ENCODE measurements at regions not wholly inside any gene's neighbourhood (a gene's known extent, or its start where the extent isn't known, plus 50 kb on each side); places are given as distances from the start of the nearest gene placed in this dataset.
"Not testable (repeated sequence)": the region's sequence is repeated elsewhere in the genome, so short reads cannot be mapped to it uniquely, and the experiment has no call there.

- no peak for DNase-seq (ENCODE audit: low spot score)
These were observed 577.9 kb downstream of the IPMK start for GRCh38 chr10:57689596-57690297.

DNA sequence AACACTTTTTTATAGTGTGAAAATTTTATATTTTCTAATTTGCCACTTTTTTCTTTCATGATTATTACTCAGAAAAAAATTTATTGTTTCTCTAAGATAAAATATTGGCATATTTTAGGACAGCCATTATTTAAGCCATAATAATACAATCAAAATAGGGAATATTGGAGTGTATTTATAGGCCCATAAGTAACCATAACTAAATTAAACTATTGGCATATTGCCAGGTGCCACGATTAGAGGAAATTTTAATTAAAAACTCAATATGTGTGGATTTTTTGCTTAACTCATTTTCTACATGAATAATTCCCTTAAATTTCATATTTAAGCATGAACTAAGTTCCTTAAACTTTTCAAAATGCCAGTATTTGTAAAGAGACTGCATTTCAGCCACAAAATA lies 587.8 kb downstream of the IPMK start:
- no peak for DNase-seq (ENCODE audit: low spot score)

GRCh38 chr10:57675125-57675524 lies 592.6 kb downstream of the IPMK start:
- no peak for DNase-seq (ENCODE audit: low spot score)

DNA sequence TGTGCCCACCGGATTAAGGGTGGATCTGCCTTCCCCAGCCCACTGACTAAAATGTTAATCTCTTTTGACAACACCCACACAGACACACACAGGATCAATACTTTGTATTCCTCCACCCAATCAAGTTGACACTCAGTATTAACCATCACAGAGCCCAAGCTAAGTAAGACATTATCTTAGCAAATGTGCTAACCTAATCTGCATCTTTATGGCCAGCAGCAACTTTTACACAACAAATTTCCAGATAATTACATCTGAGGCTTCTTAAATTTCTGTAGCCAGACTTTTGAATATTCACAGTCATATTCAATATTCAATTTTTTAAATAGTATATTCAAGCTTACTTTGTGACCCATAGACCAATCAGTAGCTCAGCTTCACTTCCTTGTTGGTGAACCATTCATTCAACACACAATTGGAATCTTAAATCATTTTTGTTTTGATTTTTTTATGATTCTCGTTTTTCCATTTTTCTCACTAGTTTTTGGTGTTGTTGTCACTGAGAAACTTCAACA lies 594.2 kb downstream of the IPMK start:
- DNase-seq (ENCODE audit: low spot score) = no peak

DNA sequence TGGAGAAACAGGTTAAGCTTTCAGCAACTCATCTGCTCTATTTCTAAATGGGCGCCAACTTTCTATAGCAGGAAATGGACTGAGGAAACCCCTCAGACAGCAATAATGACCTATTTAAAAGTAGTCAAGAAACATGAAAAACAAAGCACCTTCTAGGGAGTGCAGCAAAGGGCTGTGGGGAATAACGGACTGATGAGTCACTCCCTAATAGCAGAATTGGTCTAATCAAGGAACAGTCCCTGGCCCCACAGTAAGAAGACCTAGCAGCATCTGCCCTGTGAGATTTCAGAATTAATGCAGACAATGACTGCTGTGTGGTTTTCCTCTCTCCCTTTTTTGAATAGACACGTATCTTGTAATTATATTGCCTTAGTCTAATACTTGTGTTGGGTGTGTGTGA lies 602.9 kb downstream of the IPMK start:
- DNase-seq (ENCODE audit: low spot score) = no peak

- no peak for DNase-seq (ENCODE audit: low spot score)
These were observed 604.3 kb downstream of the IPMK start for GRCh38 chr10:57663401-57663800.

- DNase-seq (ENCODE audit: low spot score) = no peak
These were observed 606.5 kb downstream of the IPMK start for GRCh38 chr10:57661206-57661605.

DNA sequence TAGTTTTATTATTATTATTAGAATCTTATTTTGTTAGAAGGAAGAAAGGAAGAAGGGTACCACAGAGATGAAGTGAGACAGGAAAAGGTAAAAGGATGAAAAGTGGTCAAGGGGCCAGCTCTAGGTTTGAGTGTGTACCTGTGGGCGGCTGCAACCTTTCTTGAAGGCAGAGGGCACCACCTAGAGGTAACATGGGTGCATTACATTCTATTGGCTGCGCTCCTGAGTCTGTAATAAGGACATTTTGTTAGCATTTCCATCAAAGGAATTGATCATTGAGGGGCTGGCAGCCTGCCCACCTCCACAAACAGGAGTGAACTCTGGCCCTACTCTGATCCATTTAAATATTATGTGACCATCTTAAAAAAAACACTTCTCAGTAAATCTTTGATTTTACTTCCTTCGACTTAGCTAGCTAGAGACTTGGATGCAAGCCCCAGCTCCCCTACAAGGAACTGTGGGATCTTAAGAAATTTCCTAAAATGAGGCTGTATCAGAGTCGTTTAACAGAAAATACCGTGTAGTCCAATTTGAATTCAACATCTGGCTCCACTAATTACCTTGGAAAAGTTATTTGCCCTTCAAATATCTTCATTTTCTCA lies 610.4 kb downstream of the IPMK start:
- DNase-seq (ENCODE audit: low spot score) = peak; percentile 61

- no peak for DNase-seq (ENCODE audit: low spot score)
These were observed 612.8 kb downstream of the IPMK start for GRCh38 chr10:57654856-57655255.

GRCh38 chr10:57645108-57645507 lies 622.6 kb downstream of the IPMK start:
- not testable (repeated sequence) for DNase-seq (ENCODE audit: low spot score)

GRCh38 chr10:57638411-57638810 lies 629.3 kb downstream of the IPMK start:
- DNase-seq (ENCODE audit: low spot score) = no peak

DNA sequence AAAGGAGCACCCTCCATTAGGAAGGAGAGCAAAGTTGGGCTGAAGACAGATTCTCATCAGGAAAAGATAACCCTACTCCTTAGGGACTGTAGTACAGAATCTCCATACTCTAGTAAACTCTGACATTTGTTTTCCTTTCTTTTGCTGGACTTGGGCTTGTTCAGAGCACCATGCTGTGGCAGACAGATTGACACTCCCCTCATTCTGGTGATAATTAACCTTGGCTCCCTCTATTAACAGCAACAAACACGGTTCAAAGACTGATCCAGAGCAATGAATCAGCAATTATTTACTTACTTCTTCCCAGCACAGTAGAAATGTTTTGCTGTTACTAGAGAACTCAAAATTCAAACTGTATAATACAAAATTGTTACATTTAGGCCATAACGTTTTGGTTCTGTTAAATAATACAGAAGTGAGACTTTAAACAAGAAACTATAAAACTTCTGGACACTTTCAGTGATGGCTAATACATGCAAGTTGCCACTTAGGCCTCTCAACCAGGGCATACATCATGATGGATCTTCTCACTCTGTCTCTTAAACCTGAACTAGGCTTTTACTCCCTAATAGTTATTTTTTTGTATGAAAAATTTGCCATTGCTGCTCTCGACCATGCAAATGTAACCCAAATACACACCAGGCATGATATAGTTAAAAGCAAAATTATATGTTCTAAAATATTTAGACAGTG lies 639.0 kb downstream of the IPMK start:
- no peak for DNase-seq (ENCODE audit: low spot score)

- DNase-seq (ENCODE audit: low spot score) = no peak
These were observed 640.0 kb downstream of the IPMK start for GRCh38 chr10:57627642-57628178.

- DNase-seq (ENCODE audit: low spot score) = no peak
These were observed 642.7 kb downstream of the IPMK start for GRCh38 chr10:57624856-57625592.

DNA sequence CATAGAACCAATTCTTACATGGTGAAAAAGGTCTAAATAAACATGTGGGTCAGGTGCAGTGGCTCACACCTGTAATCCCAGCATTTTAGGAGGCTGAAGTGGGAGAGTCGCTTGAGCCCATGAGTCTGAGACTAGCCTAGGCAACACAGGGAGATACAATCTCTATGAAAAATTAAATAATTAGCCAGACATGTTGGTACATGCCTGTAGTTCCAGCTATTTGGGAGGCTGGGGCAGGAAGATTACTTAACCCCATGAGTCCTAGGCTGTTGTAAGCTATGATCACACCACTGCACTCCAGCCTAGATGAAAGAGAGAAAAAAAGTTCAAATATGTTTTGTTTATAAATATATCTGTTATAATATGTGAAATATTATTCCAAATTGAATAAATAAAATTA lies 643.6 kb downstream of the IPMK start:
- no peak for DNase-seq (ENCODE audit: low spot score)

- no peak for DNase-seq (ENCODE audit: low spot score)
These were observed 646.2 kb downstream of the IPMK start for GRCh38 chr10:57621466-57621865.

- DNase-seq (ENCODE audit: low spot score) = no peak
These were observed 661.7 kb downstream of the IPMK start for GRCh38 chr10:57605948-57606485.

DNA sequence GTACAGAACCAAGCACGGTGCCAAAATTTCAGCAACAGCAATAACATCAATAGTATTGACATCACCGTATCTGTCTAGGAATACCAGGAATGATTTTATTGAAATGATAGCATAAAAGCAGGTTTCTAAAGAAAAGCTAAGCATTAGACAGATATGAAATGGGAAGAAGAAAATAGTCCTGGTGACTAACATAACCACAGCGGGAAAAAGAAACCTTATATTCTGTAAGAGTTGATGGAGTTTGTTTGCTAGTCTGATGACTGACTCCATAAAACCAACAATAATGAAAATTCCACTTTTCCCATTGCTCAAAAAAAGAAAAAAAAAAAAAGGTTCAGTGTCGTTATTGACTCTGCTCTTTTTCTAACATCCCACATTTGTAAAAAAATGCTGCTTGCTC lies 668.3 kb downstream of the IPMK start:
- no peak for DNase-seq (ENCODE audit: low spot score)

GRCh38 chr10:57593983-57594573 lies 673.6 kb downstream of the IPMK start:
- no peak for DNase-seq (ENCODE audit: low spot score)

GRCh38 chr10:57579926-57580325 lies 687.8 kb downstream of the IPMK start:
- no peak for DNase-seq (ENCODE audit: low spot score)

DNA sequence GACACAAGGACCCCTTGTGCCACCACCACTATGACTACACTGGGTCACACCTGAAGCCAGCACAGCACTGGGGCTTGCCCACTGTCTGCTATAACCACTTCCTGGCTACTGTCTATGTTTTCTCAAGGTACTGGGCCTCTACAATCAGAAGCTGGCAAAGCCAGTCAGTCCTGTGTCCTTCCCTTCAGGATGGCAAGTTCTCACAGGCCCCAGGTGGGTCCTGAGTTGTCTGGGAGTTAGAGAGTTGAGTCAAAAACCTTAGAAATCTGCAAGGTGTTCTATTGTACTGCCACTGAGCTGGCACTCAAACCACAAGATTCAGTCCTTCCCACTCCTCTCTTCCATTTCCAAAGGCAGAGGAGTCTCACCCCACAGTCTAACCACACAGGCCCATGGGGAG lies 705.5 kb downstream of the IPMK start:
- DNase-seq (ENCODE audit: low spot score) = no peak

- DNase-seq (ENCODE audit: low spot score) = not testable (repeated sequence)
These were observed 715.9 kb downstream of the IPMK start for GRCh38 chr10:57551774-57552173.
